Hematopoietic multipotent progenitor cell treated with erythropoietin and hydrocortisone succinate and interleukin-3 and kit ligand, for 4 days (in vitro differentiated cells): ENCODE measurements at regions not wholly inside any gene's neighbourhood (a gene's known extent, or its start where the extent isn't known, plus 50 kb on each side); places are given as distances from the start of the nearest gene placed in this dataset.

Source experiments
- DNase-seq: peaks from one replicate; pipeline ENCODE4 v3.0.0-alpha.2; 2015

DNA sequence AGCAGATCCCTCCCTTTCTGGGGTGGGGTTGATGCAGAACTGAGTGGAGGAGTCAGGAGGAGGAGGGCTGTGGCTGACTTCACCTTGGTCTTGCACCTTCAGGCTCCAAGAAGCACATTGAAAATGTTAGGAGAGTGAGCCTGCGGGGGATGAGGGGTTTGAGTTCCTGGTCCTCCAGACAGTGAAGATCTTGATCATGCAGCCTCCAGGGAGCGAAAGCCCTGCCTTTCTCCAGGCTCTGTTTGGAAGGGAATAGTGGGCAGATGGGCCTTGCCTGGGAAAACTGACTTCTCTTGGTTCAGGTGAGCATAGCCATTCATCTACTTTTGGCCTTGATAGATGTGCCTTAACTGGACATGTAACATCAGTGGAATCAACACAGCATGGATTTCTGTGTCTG is 267.6 kb upstream of the B3GAT1 start:
- no peak for DNase-seq

DNA sequence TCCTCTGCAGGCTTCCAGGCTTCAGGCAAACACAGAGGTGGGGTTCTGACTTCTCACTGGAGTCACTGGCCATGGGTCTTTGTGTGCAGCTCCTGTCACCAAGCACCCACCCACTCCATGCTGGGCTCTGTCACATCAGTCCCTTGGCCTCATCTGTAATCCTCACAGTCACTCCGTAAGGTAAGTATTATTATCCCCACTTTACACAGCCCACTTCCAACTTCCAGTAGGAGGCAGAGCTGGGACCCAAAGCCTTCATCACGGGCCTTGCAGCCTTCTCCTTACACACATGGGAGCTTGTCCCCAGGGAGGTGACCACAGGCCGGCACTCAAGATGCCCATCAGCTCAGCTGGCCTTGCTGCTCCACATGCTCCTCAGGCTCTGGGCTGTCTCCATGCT is 266.7 kb upstream of the B3GAT1 start:
- no peak for DNase-seq

DNA sequence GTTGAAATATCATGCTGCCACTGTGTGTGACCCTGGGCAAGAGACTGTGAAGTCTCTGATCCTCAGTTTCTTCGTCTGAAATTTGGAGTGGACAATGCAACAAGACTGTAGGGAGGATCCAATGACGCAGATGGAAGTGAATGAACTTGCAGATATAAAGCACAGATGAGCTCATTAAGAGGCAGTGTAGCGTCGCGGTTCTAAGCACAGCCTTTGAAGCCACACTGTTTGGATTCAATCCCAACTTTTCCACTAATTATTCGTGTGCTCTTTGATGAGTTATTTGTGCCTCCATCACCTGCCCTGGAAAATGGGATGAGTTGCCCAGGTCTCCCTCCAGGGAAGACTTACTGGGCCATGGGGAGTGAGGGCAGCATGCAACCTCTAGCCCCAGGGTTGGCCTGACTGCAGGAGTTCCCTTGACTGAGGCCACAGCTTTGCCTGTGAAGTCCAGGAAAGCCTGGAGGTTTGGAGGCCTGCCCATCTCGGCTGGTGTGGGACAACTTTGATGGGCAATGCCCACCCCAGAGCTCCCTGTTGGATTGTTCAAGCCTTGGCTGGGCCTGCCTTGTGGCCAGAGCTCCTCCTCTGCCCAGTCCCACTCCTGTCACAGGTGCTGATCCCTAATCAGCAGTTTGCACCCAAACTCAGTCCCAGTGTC is 266.0 kb upstream of the B3GAT1 start:
- DNase-seq: no peak

DNA sequence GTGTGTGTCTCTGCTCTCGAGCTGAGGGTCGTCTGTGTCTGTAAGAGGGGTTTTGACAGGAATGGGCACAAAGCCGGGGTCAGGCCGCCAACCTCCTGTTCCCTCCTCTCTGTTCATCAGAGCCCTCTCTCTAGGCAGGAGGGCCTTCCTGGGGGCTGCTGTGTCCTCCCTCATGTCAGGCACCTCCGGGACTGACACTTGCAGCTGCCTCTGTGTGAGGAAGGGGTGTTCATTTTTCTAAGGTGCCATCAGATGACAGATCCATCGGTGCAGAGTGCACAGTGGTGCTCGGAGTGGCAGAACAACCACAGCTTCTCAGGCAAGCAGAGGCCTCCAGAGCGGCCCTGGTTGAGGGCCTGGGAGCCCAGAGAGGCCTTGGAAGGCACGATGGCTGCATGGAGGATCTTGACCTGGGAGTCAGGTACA is 265.4 kb upstream of the B3GAT1 start:
- DNase-seq: no peak

DNA sequence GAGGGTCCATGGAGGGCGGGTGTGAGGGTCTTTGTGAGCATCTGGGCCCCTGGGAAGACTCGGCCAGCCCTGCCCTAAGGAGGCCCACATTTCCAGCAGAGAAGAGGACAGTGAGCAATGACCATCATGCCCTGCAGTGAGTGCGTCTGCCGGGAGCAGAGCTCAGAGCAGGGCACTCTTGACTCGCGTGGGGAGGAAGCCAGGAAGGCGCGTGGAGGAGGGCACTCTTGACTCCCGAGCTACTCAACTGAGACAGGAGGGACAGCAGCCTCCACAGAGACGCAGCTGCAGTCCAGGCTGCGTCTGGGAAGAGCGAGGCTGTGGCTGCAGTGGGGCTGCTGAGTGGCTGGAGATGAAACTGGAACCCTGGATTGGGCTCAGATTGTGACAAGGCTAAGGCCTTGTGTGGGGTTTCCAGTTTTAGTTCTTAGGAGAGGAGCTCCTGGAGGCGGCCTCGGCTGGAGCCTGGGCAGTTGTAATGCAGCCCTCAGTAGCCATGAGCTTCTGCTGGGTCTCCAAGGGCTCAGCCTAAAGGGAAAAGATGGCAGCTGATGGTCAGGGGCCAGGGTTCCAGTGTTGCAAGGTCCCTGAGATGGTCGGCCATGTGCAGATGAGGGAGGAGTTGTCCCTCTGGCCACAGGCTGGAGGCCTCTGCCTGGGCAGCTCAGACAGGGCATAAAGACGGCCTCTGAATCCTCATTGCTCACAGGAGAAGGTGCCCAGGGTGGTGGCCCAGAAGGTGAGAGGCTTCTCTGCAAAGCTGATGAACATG is 264.7 kb upstream of the B3GAT1 start:
- no peak for DNase-seq

DNA sequence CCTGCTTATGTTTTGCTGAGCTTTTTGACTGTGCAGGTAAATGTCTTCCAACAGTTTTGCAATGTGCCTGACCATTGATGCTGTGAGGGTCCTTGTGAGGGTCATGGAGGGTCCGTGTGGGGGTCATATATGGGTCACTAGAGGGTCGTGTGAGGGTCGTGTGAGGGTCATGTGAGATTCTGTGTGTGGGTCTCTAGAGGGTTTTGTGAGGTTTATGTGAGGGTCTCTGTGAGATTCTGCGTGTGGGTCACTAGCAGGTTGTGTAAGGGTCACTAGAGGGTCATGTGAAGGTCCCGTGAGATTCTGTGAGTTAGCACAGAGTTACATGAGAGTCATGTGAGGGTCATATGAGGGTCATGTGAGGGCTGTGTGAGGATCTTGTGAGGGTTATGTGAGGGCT is 263.9 kb upstream of the B3GAT1 start:
- DNase-seq: no peak

DNA sequence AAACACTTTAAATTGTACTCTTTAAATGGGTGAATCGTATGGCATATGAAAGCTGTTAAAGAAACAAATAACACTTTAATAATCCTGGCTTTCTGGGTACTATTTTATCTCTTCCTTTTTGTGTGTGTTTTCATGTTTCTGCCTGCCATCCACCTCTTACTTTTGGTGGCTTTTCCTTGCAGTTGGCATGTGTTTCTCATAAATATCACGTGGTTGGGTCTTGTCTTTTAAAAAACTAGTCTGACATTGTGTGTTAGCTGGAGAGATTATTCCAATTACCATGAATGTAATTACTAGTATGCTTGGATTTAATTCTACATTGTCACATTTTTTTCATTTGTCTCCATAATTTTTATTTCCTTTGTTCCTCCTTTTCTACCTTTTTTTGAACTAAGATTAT is 262.9 kb upstream of the B3GAT1 start:
- DNase-seq: no peak

DNA sequence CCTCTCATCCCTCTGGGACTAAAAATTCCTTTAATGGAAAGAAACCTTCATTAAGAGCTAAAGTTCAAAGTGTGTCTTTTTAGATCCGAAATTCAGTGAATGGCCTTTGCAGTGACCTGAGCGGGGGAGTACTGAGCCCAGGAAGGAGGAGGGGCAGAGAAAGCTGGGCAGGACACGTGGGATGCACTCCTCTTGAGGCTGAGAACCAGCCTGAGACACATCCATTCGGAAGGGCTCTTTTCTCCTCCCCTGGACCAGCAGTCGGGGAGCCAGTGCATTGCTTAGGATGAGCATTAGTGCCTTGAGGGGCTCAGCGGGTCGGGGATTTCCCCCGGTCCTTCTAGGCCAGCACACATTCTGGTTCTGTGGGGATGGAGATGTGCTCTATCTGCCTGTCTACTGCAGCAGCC is 258.9 kb upstream of the B3GAT1 start:
- no peak for DNase-seq

DNA sequence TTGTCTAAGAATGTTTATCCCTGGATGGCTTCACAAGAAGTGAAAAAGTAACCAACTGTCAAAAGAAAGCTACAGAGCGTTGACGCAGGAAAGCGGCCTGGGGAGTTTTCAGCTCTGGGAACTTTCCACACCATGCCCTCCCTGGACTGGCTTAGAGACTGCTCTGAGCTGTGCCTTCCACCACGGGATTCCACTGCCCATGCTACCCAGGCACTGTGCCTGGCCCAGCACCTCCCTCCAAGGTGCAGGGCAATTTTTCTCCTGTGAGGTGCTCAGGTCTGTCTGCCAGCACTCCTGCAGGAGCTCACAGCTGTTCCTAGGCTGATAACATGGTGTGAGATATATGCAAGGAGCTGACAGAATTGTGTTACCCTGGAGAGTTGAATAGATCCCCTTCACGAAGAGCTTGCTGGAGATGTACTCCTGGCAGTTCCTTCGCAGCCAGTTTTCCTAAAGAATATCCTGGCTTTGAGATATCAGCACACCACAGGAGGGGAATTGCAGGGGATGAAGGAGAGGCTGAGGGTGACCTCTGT is 258.3 kb upstream of the B3GAT1 start:
- no peak for DNase-seq

DNA sequence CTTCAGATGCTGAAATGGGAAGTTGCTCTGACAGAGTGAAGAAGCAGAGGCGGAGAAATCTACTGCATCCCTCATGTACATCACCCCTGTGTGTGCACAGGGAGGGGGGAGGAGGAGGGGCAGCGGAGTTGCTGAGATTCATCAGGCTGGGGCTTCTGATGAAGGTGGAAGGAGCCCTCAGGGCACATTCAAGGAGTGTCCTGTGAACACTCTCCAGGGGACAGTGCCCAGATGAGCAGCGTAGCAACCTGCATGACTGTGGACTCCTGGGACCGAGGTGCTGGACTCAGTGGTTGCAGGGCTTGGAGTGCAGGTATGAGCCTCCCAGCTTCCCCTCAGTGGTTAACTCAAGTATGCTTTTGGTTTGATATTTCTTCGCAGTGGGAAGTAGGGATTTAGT is 257.8 kb upstream of the B3GAT1 start:
- no peak for DNase-seq

DNA sequence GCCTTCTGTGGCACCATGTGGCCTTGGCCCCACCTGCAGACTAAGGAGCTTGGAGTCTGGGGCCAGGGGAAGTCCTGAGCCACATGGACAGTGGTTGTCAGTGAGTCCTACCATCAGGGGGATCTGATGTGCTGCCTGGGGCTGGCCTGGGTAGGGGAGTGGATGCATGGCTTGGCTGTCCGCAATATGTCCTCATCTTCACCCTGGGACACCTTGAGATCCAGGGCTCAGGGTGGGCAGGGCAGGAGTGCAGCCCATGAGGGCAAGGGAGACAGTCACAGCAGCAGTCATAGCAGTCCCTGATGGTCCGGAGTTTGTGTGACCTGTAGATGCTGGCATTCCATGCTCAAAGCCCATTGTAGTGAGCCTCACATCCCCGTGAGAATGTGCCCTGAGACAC is 256.8 kb upstream of the B3GAT1 start:
- no peak for DNase-seq

DNA sequence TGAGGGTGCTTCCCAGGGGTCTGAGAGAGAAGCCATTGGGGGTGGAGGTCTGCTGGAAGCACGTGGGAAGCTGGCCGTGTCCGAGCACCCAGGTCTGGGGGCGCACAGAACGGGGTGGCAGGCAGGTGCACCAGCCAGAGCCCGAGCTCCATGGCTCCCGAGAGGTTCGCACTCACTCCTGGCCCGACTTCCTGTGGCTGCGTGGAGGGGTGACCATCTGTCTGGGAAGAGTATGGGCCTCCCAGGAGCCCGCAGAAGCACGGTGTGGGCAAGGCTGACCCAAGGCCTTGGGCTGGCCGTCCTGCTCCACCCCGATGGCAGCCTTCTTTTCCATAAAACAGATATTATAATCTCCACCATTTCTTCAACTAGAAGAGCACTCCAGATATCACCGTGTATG is 256.0 kb upstream of the B3GAT1 start:
- no peak for DNase-seq

DNA sequence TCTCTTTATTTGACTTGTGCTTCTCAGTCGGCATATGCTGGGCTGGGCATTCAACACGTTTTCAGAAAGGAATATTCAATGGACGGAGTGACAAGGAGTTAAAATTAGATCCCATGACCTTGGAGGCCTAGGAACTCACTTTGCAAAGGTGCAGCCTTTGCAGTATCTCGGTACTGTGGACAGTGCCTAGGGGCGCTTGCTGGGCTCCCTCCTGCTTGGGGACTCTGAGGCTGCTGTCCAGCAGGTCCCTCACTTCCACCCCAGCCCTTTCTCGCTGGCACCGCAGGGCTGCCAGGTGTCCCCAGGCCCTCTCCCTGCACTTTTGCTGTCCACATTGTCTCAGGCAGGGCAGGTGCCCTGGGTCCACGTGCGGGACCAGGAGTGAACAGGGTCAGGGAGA is 255.5 kb upstream of the B3GAT1 start:
- DNase-seq: no peak

DNA sequence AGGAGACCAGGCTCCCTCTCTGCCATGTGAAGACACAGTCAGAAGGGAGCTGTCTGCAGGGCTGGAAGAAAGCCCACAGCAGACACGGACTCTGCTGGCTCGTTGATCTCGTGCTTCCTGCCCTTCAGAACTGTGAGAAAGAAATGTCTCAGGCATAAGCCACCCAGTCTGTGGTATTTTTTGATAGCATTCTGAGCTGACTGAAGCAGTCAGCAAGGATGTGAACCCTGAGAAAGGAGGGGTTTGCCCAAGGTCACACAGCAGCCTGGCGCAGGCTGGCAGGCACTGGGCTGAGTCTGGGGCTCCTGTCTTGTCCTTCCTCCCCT is 255.1 kb upstream of the B3GAT1 start:
- DNase-seq: no peak

DNA sequence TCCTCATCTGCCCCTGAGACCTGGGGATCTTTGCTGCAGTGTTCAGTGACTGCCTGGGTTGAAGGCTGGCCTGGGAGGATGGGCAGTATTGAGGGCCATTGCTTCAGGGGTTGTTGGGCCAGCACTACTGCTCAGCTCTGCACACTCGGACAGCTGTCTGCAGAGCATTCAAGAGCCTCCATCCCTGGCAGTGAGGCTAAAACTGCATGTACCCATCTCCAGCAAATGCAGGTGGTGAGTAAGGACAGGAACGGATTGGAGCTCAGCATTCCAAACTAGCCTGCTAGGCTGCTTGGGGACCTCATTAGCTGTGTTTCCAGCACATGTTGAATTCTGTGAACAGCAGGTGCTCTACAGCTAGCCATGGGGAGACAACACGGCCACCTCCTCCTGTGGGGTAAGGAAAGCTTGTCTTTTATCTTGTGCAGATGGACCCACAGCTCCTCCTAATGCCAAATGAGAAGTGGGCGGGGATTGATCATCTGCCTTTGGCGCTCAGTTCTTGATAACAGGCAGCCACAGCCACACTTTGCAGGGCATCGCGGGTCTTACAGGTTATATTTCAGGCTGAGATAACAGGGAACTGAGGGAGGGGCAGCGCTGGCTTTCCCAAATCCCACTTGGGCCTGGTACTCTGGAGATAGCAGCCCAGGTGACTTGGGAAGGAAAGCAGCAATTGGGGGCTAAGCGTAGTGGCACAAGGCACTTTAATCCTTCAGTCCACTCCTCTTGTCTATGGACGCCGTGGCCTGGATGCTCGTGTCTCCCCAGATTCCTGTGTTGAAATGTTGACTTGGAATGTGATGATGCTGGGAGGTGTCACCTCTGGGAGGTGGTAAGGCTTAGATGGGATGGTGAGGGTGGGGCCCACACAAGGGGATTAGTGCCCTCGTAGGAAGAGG is 254.5 kb upstream of the B3GAT1 start:
- peak; percentile 3 for DNase-seq

DNA sequence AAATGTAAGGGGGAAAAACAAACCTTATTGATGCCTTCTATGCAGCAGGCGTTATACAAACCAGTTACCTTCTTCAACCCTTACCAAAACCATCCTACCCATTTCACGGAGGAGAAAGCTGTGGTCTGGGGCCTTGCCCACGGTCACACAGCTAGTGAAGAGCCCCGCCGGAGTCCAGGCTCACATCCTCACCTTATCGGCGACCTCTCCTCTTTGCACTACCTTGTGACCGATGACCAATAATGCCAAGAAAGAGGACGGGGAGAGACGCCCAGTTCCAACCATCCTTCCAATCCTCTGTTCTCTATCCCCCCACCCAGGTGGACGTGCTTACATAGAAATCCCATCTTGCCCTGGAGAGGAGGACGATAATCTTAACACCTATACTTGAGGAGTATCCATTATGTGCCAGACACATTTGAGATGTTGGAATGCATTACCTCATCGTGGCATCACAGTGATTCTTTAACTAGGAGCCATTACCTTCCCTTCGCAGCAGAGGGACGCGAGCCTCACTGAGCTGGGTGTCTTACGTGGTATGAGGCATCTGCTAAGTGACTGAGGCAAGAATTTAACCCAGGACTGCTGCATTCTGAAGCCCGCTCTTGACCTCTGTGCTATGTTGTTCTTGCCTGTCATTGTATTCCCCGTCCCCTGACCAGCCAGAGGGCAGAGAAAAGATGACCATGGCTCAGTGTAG is 253.7 kb upstream of the B3GAT1 start:
- no peak for DNase-seq

DNA sequence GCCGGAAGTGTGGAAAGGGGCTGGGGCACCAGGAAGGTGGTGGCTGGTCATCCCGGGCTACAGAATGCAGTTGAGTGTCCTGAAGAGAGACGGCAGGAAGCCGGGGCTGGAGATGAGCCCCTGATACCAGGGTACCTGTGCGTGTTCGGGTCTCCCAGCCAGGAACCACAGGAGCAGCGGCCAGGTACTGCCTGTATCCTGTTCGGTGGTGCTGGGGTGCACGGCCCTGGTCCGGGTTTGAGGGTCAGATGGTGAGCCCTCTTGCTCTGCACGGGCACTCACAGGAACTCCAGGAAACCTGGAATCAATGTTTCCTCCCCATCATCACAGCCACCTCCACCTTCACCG is 253.1 kb upstream of the B3GAT1 start:
- no peak for DNase-seq

DNA sequence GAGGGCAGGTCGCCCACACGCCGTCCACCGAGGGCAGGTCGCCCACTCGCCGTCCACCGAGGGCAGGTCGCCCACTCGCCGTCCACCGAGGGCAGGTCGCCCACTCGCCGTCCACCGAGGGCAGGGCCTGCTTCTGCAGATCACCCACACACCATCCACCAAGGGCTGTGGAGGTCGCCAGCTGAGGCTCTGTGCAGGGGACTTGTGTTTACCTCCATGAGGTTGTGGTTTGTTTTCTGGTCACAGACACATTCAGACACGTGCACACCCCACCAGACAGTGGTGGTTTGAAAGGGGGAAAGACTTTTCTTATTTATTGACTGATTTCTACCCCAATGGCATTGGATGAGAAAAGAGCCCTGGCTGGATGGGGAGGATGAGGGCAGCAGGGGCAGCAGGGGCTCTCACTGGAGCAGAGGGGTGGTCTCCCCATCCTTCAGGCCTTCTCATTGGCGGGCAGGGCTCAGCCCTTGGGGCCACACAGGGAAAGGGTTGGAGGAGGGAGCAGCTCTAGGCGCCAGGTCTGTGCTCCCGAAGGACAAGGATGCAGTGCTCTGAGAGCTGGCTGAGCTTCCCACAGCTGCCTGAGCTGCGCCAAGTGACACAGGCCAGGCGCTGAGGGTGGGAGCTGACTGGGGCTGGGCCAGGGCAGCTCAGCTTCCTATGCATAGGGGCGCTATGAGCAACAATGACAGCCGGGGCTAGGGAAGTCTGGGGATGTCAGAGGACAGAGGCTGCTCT is 252.6 kb upstream of the B3GAT1 start:
- no peak for DNase-seq

DNA sequence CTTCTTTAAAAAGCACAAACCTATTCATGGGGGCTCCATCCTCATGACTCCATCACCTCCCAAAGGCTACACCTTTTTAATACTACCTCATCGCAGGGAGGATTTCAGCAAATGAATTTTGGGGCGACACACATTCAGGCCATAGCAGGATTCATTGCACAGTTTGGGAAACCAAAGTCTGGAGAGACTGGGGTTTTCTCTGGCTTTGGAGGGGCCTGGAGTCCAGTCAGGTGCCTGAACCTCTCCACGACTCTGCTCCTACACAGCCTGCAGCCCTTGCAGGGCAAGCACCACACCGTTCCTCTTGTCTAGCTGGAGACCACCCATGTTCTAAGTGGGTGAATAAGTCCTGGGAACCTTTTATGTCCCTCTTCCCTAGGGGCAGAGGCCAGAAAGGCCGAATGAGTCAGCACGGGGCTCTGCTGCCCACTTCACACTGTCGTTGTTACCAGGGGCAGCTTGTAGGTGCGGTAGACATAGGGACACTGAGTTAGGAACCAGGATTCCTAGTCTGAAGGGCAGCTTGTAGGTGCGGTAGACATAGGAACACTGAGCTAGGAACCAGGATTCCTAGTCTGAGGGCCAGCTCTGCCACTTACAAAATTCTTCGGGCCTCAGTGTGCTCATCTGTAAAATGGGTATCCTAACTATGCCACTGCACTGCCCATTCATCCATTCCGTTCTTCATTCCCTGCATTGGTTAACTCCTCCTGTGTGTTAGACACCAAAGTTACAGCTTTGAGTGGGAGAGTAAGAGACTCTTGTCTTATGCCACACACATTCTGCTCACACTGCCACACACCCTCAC is 251.7 kb upstream of the B3GAT1 start:
- DNase-seq: no peak

DNA sequence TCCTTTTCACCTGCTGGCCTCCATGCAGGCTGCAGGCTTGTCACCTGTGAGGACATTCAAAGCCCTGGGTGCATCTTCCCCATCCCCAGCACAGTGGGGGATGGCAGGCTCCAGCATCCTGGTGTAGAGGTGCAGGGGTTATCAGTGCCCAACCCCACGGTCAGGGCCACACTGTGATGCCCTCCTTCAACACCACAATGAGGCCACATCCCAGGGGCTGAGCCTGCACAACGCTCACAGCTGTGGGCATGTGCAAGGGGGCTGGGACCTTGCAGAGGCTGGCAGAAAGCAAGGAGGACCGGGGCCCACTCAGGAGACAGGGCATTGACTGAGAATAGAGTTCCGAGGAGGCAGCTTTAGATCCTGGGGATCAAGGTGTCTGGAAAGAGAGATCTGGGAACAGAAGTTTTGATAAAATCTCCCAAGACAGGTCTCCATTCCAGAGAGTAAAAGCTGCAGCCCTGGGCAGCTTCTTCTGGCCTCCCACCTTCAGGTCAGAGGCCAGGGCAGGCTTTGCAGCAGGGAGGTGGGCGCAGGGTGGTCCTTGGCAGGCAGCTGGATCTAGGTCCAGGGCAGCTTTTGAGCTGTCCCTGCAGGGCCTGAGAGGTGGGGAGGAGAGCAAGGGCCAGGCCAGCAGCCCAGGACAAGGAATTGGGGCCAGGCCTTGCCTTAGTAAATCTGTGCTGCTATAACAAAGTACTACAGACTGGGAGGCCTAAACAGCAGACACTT is 250.8 kb upstream of the B3GAT1 start:
- DNase-seq: no peak

DNA sequence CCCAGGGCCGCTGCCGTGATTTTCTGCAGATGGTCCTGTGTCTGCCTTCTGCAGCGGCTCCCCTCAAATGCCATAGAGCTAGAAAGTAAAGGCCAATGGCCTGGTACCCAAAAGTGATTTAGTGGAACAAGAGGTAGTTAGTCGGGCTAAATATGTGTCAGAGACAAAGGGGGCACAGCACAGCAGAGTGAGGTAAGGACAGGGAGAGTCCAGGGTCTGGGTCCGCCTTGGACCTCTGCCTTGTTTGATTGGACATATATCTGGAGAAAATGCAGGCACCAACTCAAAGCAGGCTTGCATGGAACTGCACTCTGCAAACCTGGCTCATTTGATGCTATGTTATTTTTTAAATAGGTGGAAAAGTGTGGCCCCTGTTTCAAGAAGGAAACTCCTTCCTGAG is 249.6 kb upstream of the B3GAT1 start:
- DNase-seq: no peak
